Hematopoietic multipotent progenitor cell treated with erythropoietin and hydrocortisone succinate and interleukin-3 and kit ligand, for 6 days (in vitro differentiated cells): ENCODE measurements at regions not wholly inside any gene's neighbourhood (a gene's known extent, or its start where the extent isn't known, plus 50 kb on each side); places are given as distances from the start of the nearest gene placed in this dataset.

Source experiments
- DNase-seq: peaks from one replicate; pipeline ENCODE4 v3.0.0-alpha.2; 2015

GRCh38 chr1:88186911-88187310 lies 497.2 kb upstream of the PKN2 start:
- DNase-seq: no peak

- DNase-seq: no peak
These were observed 496.0 kb upstream of the PKN2 start for GRCh38 chr1:88188038-88188437.

GRCh38 chr1:88189525-88189924 lies 494.5 kb upstream of the PKN2 start:
- no peak for DNase-seq

GRCh38 chr1:88191917-88192316 lies 492.2 kb upstream of the PKN2 start:
- no peak for DNase-seq

- DNase-seq: no peak
These were observed 489.5 kb upstream of the PKN2 start for GRCh38 chr1:88194542-88194941.

GRCh38 chr1:88200545-88200944 lies 483.5 kb upstream of the PKN2 start:
- DNase-seq: no peak

- DNase-seq: no peak
These were observed 480.0 kb upstream of the PKN2 start for GRCh38 chr1:88204111-88204510.

GRCh38 chr1:88204612-88205167 lies 479.4 kb upstream of the PKN2 start:
- no peak for DNase-seq

GRCh38 chr1:88208389-88208788 lies 475.7 kb upstream of the PKN2 start:
- no peak for DNase-seq

- no peak for DNase-seq
These were observed 473.8 kb upstream of the PKN2 start for GRCh38 chr1:88210103-88210787.

GRCh38 chr1:88216441-88216840 lies 467.6 kb upstream of the PKN2 start:
- DNase-seq: no peak

GRCh38 chr1:88217386-88217785 lies 466.7 kb upstream of the PKN2 start:
- no peak for DNase-seq

GRCh38 chr1:88219521-88219920 lies 464.6 kb upstream of the PKN2 start:
- DNase-seq: no peak

- no peak for DNase-seq
These were observed 462.7 kb upstream of the PKN2 start for GRCh38 chr1:88221411-88221810.

- no peak for DNase-seq
These were observed 459.2 kb upstream of the PKN2 start for GRCh38 chr1:88224906-88225305.

- no peak for DNase-seq
These were observed 456.0 kb upstream of the PKN2 start for GRCh38 chr1:88228114-88228513.

- DNase-seq: no peak
These were observed 453.9 kb upstream of the PKN2 start for GRCh38 chr1:88230126-88230525.

GRCh38 chr1:88237058-88237457 lies 447.0 kb upstream of the PKN2 start:
- no peak for DNase-seq

GRCh38 chr1:88239205-88239604 lies 444.9 kb upstream of the PKN2 start:
- DNase-seq: no peak

- DNase-seq: no peak
These were observed 436.4 kb upstream of the PKN2 start for GRCh38 chr1:88247666-88248065.

GRCh38 chr1:88250915-88251314 lies 433.2 kb upstream of the PKN2 start:
- no peak for DNase-seq

GRCh38 chr1:88252745-88253144 lies 431.3 kb upstream of the PKN2 start:
- no peak for DNase-seq

- no peak for DNase-seq
These were observed 418.5 kb upstream of the PKN2 start for GRCh38 chr1:88265606-88266005.

GRCh38 chr1:88266051-88266450 lies 418.0 kb upstream of the PKN2 start:
- no peak for DNase-seq

GRCh38 chr1:88272216-88272615 lies 411.9 kb upstream of the PKN2 start:
- no peak for DNase-seq
